ENCODE measurements at regions not wholly inside any gene's neighbourhood (a gene's known extent, or its start where the extent isn't known, plus 50 kb on each side); places are given as distances from the start of the nearest gene placed in this dataset.

GRCh38 chr20:50363479-50363878 lies 146.7 kb upstream of the PTPN1 start:
- DNase-seq, result no peak

GRCh38 chr20:50364542-50364941 lies 145.6 kb upstream of the PTPN1 start:
- no peak for DNase-seq

- DNase-seq, result peak; percentile 88
Observed at GRCh38 chr20:50366270-50367103, 143.7 kb upstream of the PTPN1 start.

GRCh38 chr20:50367104-50367674 lies 143.0 kb upstream of the PTPN1 start:
- DNase-seq, result no peak

- no peak for DNase-seq
Observed at GRCh38 chr20:50367739-50368375, 142.3 kb upstream of the PTPN1 start.

GRCh38 chr20:50368386-50368785 lies 141.8 kb upstream of the PTPN1 start:
- DNase-seq, result no peak

- DNase-seq, result no peak
Observed at GRCh38 chr20:50368813-50369224, 141.4 kb upstream of the PTPN1 start.

- DNase-seq, result no peak
Observed at GRCh38 chr20:50369225-50370035, 140.8 kb upstream of the PTPN1 start.

- DNase-seq, result no peak
Observed at GRCh38 chr20:50370036-50370566, 140.1 kb upstream of the PTPN1 start.

- no peak for DNase-seq
Observed at GRCh38 chr20:50371878-50372769, 138.1 kb upstream of the PTPN1 start.

GRCh38 chr20:50372770-50373088 lies 137.5 kb upstream of the PTPN1 start:
- no peak for DNase-seq

- DNase-seq, result no peak
Observed at GRCh38 chr20:50373674-50374286, 136.4 kb upstream of the PTPN1 start.

- DNase-seq, result no peak
Observed at GRCh38 chr20:50374541-50375078, 135.6 kb upstream of the PTPN1 start.

GRCh38 chr20:50376179-50376887 lies 133.8 kb upstream of the PTPN1 start:
- DNase-seq, result no peak

GRCh38 chr20:50376888-50377459 lies 133.2 kb upstream of the PTPN1 start:
- DNase-seq, result no peak

- no peak for DNase-seq
Observed at GRCh38 chr20:50378170-50379000, 131.8 kb upstream of the PTPN1 start.

- DNase-seq, result no peak
Observed at GRCh38 chr20:50379049-50379990, 130.9 kb upstream of the PTPN1 start.
